Liver (tissue), 8 donors: ENCODE measurements at regions not wholly inside any gene's neighbourhood (a gene's known extent, or its start where the extent isn't known, plus 50 kb on each side); places are given as distances from the start of the nearest gene placed in this dataset.

Experiments used
- DNase-seq: peaks from one replicate; pipeline ENCODE4 v3.0.0-alpha.2; 2017; ENCODE audit warnings: low spot score
- H3K27ac ChIP-seq, 2 donors: one replicate each; pipeline ENCODE4 v1.7.0; 2013; ENCODE audit warnings: inconsistent platforms in 2 of 2, low read length in 2 of 2, control low read depth in 1 of 2, low read depth in 1 of 2, mild to moderate bottlenecking in 1 of 2
- H3K27me3 ChIP-seq, 4 donors: one replicate each; pipeline versions ENCODE4 v1.6.1 to v1.7.0; 2013; ENCODE audit warnings: low read length in 3 of 4, inconsistent platforms in 1 of 4, mild to moderate bottlenecking in 1 of 4, moderate library complexity in 1 of 4; ENCODE audit not compliant: control insufficient read depth in 4 of 4, insufficient read depth in 4 of 4
- H3K36me3 ChIP-seq, 4 donors: one replicate each; pipeline versions ENCODE4 v1.6.1 to v1.7.0; 2013; ENCODE audit warnings: low read length in 3 of 4, mild to moderate bottlenecking in 3 of 4, low read depth in 1 of 4, moderate library complexity in 1 of 4; ENCODE audit not compliant: control insufficient read depth in 4 of 4, insufficient read depth in 3 of 4
- H3K4me1 ChIP-seq, 4 donors: one replicate each; pipeline versions ENCODE4 v1.6.1 to v1.7.0; 2013; ENCODE audit warnings: low read length in 3 of 4, mild to moderate bottlenecking in 3 of 4, moderate library complexity in 1 of 4; ENCODE audit not compliant: control insufficient read depth in 4 of 4, insufficient read depth in 4 of 4
- H3K4me3 ChIP-seq, 3 donors: one replicate each; pipeline versions ENCODE4 v1.6.1 to v1.7.0; 2013; ENCODE audit warnings: low read length in 3 of 3, control low read depth in 1 of 3, low read depth in 1 of 3, mild to moderate bottlenecking in 1 of 3
- H3K9ac ChIP-seq, 2 donors: one replicate each; pipeline ENCODE4 v1.7.0; 2013; ENCODE audit warnings: low read length in 2 of 2, mild to moderate bottlenecking in 2 of 2, moderate library complexity in 2 of 2, control low read depth in 1 of 2, low read depth in 1 of 2
- H3K9me3 ChIP-seq, 4 donors: one replicate each; pipeline versions ENCODE4 v1.6.1 to v1.7.0; 2013; ENCODE audit warnings: low read length in 3 of 4; ENCODE audit not compliant: control insufficient read depth in 4 of 4
- EGR1 ChIP-seq, 2 donors: IDR thresholded peaks; 2 replicates each; pipeline ENCODE4 v1.6.1; 2016 to 2018; ENCODE audit warnings: antibody characterized with exemption in 2 of 2, low read depth in 2 of 2
- FOXA1 ChIP-seq: IDR thresholded peaks from 2 replicates; pipeline ENCODE4 v1.6.1; 2016; ENCODE audit warnings: antibody characterized with exemption
- FOXA2 ChIP-seq: IDR thresholded peaks from 2 replicates; pipeline ENCODE4 v1.6.1; 2016; ENCODE audit warnings: antibody characterized with exemption
- GABPA ChIP-seq, 2 donors: IDR thresholded peaks in 1 of 2; conservative IDR thresholded peaks in 1 of 2; 2 replicates each; pipeline ENCODE4 v1.6.1; 2016; ENCODE audit warnings: antibody characterized with exemption in 2 of 2, mild to moderate bottlenecking in 1 of 2, moderate library complexity in 1 of 2
- HNF4A ChIP-seq, 2 donors: conservative IDR thresholded peaks; 2 replicates each; pipeline ENCODE4 v1.6.1; 2016; ENCODE audit warnings: antibody characterized with exemption in 2 of 2, mild to moderate bottlenecking in 2 of 2
- HNF4G ChIP-seq: IDR thresholded peaks from 2 replicates; pipeline ENCODE4 v1.6.1; 2016; ENCODE audit warnings: antibody characterized with exemption
- JUND ChIP-seq, 2 donors: IDR thresholded peaks; 2 replicates each; pipeline ENCODE4 v1.6.1; 2016; ENCODE audit warnings: antibody characterized with exemption in 2 of 2
- MAX ChIP-seq: IDR thresholded peaks from 2 replicates; pipeline ENCODE4 v1.6.1; 2016; ENCODE audit warnings: antibody characterized with exemption
- NR2F2 ChIP-seq: IDR thresholded peaks from 2 replicates; pipeline ENCODE4 v1.6.1; 2016; ENCODE audit warnings: antibody characterized with exemption
- RAD21 ChIP-seq, 2 donors: IDR thresholded peaks; 2 replicates each; pipeline ENCODE4 v1.6.1; 2016; ENCODE audit warnings: antibody characterized with exemption in 2 of 2, mild to moderate bottlenecking in 2 of 2
- RXRA ChIP-seq, 2 donors: IDR thresholded peaks; 2 replicates each; pipeline ENCODE4 v1.6.1; 2017 to 2018; ENCODE audit warnings: antibody characterized with exemption in 2 of 2, mild to moderate bottlenecking in 1 of 2
- SP1 ChIP-seq: IDR thresholded peaks from 2 replicates; pipeline ENCODE4 v1.6.1; 2018; ENCODE audit warnings: antibody characterized with exemption, mild to moderate bottlenecking
- TAF1 ChIP-seq: conservative IDR thresholded peaks from 2 replicates; pipeline ENCODE4 v1.6.1; 2016; ENCODE audit warnings: antibody characterized with exemption, mild to moderate bottlenecking
- YY1 ChIP-seq: IDR thresholded peaks from 2 replicates; pipeline ENCODE4 v1.6.1; 2016; ENCODE audit warnings: antibody characterized with exemption, mild to moderate bottlenecking
- WGBS: extraction: QIAGEN DNeasy Blood & Tissue Kit; methylation state at CpG from one replicate; pipeline ENCODE4 v1.1.7; 2013; 5-methylcytosine and 5-hydroxymethylcytosine counted together
- TF ChIP-seq, protein P1 (sequence below): fragments of 150-350 bp; IDR thresholded peaks from 2 replicates; pipeline ENCODE4 v1.5.1; 2017; ENCODE audit warnings: improper control_type of control experiment, low read depth, low read length; ENCODE audit not compliant: missing input control
- TF ChIP-seq, protein P2 (sequence below): IDR thresholded peaks from 2 replicates; pipeline ENCODE4 v1.6.1; 2016; ENCODE audit warnings: antibody characterized with exemption
- TF ChIP-seq, protein P3 (sequence below): IDR thresholded peaks from 2 replicates; pipeline ENCODE4 v1.6.1; 2016; ENCODE audit warnings: antibody characterized with exemption, mild to moderate bottlenecking
- TF ChIP-seq, protein P4 (sequence below): IDR thresholded peaks from 2 replicates; pipeline ENCODE4 v1.6.1; 2016; ENCODE audit warnings: antibody characterized with exemption
- donor health status: healthy.
- donor health status: healthy.
- donor health status: healthy.
- donor health status: healthy.
- donor health status: healthy.

- Histone ChIP-seq H3K9ac (no peak overlapping the region), H3K9me3 (no peaks in the 10 kb centered on the region), H3K27ac (no peak overlapping the region), H3K36me3 (no peaks in the 10 kb centered on the region), H3K4me3 (no peak overlapping the region), H3K4me1 (no peaks in the 10 kb centered on the region), H3K27me3 (no peaks in the 10 kb centered on the region)
- TF ChIP-seq, protein P1, sequence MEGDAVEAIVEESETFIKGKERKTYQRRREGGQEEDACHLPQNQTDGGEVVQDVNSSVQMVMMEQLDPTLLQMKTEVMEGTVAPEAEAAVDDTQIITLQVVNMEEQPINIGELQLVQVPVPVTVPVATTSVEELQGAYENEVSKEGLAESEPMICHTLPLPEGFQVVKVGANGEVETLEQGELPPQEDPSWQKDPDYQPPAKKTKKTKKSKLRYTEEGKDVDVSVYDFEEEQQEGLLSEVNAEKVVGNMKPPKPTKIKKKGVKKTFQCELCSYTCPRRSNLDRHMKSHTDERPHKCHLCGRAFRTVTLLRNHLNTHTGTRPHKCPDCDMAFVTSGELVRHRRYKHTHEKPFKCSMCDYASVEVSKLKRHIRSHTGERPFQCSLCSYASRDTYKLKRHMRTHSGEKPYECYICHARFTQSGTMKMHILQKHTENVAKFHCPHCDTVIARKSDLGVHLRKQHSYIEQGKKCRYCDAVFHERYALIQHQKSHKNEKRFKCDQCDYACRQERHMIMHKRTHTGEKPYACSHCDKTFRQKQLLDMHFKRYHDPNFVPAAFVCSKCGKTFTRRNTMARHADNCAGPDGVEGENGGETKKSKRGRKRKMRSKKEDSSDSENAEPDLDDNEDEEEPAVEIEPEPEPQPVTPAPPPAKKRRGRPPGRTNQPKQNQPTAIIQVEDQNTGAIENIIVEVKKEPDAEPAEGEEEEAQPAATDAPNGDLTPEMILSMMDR = no peak
- TF ChIP-seq GABPA (IDR thresholded peaks at IDR 0.05 in 1 of 2, conservative IDR thresholded peaks at IDR 0.05 in 1 of 2) (no peak), YY1 (no peak)
- TF ChIP-seq, protein P2, sequence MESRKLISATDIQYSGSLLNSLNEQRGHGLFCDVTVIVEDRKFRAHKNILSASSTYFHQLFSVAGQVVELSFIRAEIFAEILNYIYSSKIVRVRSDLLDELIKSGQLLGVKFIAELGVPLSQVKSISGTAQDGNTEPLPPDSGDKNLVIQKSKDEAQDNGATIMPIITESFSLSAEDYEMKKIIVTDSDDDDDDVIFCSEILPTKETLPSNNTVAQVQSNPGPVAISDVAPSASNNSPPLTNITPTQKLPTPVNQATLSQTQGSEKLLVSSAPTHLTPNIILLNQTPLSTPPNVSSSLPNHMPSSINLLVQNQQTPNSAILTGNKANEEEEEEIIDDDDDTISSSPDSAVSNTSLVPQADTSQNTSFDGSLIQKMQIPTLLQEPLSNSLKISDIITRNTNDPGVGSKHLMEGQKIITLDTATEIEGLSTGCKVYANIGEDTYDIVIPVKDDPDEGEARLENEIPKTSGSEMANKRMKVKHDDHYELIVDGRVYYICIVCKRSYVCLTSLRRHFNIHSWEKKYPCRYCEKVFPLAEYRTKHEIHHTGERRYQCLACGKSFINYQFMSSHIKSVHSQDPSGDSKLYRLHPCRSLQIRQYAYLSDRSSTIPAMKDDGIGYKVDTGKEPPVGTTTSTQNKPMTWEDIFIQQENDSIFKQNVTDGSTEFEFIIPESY = no peak
- 84% methylated on average over 2 of the region's 2 CpGs for WGBS
- DNase-seq = no peak
Observed at GRCh38 chr1:82562448-82562847, 761.7 kb downstream of the ADGRL2 start.

- no peak overlapping the region for H3K27ac ChIP-seq
- H3K27me3 ChIP-seq = no peaks in the 10 kb centered on the region
- no peak overlapping the region for H3K9ac ChIP-seq
- TF ChIP-seq TAF1 (no peak), RAD21 (IDR thresholded peaks at IDR 0.05) (no peak), EGR1 (IDR thresholded peaks at IDR 0.05; ENCODE audit: low read depth in 2 of 2) (no peak), SP1 (no peak), FOXA2 (no peak), NR2F2 (no peak), RXRA (IDR thresholded peaks at IDR 0.05) (no peak), HNF4A (conservative IDR thresholded peaks at IDR 0.05) (no peak), MAX (no peak), JUND (IDR thresholded peaks at IDR 0.05) (no peak), GABPA (IDR thresholded peaks at IDR 0.05 in 1 of 2, conservative IDR thresholded peaks at IDR 0.05 in 1 of 2) (no peak), HNF4G (no peak), YY1 (no peak), FOXA1 (no peak)
- TF ChIP-seq, protein P3, sequence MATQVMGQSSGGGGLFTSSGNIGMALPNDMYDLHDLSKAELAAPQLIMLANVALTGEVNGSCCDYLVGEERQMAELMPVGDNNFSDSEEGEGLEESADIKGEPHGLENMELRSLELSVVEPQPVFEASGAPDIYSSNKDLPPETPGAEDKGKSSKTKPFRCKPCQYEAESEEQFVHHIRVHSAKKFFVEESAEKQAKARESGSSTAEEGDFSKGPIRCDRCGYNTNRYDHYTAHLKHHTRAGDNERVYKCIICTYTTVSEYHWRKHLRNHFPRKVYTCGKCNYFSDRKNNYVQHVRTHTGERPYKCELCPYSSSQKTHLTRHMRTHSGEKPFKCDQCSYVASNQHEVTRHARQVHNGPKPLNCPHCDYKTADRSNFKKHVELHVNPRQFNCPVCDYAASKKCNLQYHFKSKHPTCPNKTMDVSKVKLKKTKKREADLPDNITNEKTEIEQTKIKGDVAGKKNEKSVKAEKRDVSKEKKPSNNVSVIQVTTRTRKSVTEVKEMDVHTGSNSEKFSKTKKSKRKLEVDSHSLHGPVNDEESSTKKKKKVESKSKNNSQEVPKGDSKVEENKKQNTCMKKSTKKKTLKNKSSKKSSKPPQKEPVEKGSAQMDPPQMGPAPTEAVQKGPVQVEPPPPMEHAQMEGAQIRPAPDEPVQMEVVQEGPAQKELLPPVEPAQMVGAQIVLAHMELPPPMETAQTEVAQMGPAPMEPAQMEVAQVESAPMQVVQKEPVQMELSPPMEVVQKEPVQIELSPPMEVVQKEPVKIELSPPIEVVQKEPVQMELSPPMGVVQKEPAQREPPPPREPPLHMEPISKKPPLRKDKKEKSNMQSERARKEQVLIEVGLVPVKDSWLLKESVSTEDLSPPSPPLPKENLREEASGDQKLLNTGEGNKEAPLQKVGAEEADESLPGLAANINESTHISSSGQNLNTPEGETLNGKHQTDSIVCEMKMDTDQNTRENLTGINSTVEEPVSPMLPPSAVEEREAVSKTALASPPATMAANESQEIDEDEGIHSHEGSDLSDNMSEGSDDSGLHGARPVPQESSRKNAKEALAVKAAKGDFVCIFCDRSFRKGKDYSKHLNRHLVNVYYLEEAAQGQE = no peak
- TF ChIP-seq, protein P2 = no peak
- TF ChIP-seq, protein P4, sequence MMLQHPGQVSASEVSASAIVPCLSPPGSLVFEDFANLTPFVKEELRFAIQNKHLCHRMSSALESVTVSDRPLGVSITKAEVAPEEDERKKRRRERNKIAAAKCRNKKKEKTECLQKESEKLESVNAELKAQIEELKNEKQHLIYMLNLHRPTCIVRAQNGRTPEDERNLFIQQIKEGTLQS = no peak
- TF ChIP-seq, protein P1 = no peak
- H3K4me1 ChIP-seq = no peaks in the 10 kb centered on the region
- no peaks in the 10 kb centered on the region for H3K36me3 ChIP-seq
- no peaks in the 10 kb centered on the region for H3K9me3 ChIP-seq
- DNase-seq = no peak
- H3K4me3 ChIP-seq = no peak overlapping the region
Observed at GRCh38 chr1:82560566-82560965, 759.8 kb downstream of the ADGRL2 start.
